HCT116 (cell line): ENCODE measurements at regions not wholly inside any gene's neighbourhood (a gene's known extent, or its start where the extent isn't known, plus 50 kb on each side); places are given as distances from the start of the nearest gene placed in this dataset.
"Not testable (repeated sequence)": the region's sequence is repeated elsewhere in the genome, so short reads cannot be mapped to it uniquely, and the experiment has no call there.

Experiments
- ATAC-seq: fragments of 200-7000 bp; cut with Tn5 transposase; 2 replicates; pipeline ENCODE4 v1.9.1; 2020; ENCODE audit warnings: mild to moderate bottlenecking, moderate library complexity
- BruUV-seq: library from RNA; stranded (reverse); fragments of 400-500 nt; replicated peaks from 2 replicates; lab custom pipeline; 2021; lab: Mats Ljungman, UMichigan
- CTCF ChIA-PET: fragments of 300-600 bp; sonication (Branson Sonifier 250); formaldehyde crosslinking; loops from one replicate; lab custom pipeline; 2021; ENCODE audit warnings: antibody characterized with exemption; lab: Charles Lee
- POLR2A ChIA-PET: fragments of 300-600, 350-600 bp; sonication (Branson Sonifier 250); formaldehyde crosslinking; loops from one replicate; lab custom pipeline; 2021; ENCODE audit warnings: antibody characterized with exemption; lab: Charles Lee
- RAD21 ChIA-PET, 2 experiments: fragments of 300-600 bp; sonication (Branson Sonifier 250); formaldehyde crosslinking; loops; one replicate each; lab custom pipeline; 2023; ENCODE audit warnings: low total read pairs in 2 of 2; ENCODE audit not compliant: uncharacterized antibody in 2 of 2, unreplicated experiment in 2 of 2, low non-redundant PET in 1 of 2; lab: Charles Lee
- DNase-seq: peaks from one replicate; pipeline ENCODE4 v3.0.0-alpha.2; 2010; ENCODE audit warnings: low read depth, low spot score
- H2AFZ ChIP-seq: fragments of 200-600 bp; shearing (Covaris generic), sonication (generic); 2 replicates; pipeline ENCODE4 v1.6.1; 2017; ENCODE audit warnings: low read depth, mixed run types, mixed read lengths, antibody characterized with exemption, low read length; ENCODE audit not compliant: poor library complexity, severe bottlenecking
- H3K27ac ChIP-seq: 2 replicates; pipeline ENCODE4 v1.5.1; 2012; ENCODE audit warnings: low read depth, low read length
- H3K27me3 ChIP-seq: fragments of 200-600 bp; sonication (generic); 2 replicates; pipeline ENCODE4 v1.6.1; 2016; ENCODE audit warnings: mixed run types, low read length, mixed read lengths; ENCODE audit not compliant: insufficient read depth
- H3K36me3 ChIP-seq, 2 experiments: fragments of 200-500 bp in 1 of 2; fragments of 200-600 bp in 1 of 2; sonication (Bioruptor generic) in 1 of 2; sonication (generic) in 1 of 2; 2 replicates each; pipeline versions ENCODE4 v1.5.1 to v1.6.1; 2014 to 2016; ENCODE audit warnings: low read length in 2 of 2, inconsistent platforms in 1 of 2, mixed read lengths in 1 of 2, mixed run types in 1 of 2; ENCODE audit not compliant: insufficient read depth in 2 of 2, control insufficient read depth in 1 of 2
- H3K4me1 ChIP-seq, 2 experiments: fragments of 200-600 bp in 1 of 2; sonication (generic) in 1 of 2; 2 replicates each; pipeline versions ENCODE4 v1.5.1 to v1.6.1; 2012 to 2017; ENCODE audit warnings: low read length in 2 of 2, inconsistent platforms in 1 of 2, mild to moderate bottlenecking in 1 of 2, mixed read lengths in 1 of 2, mixed run types in 1 of 2, moderate library complexity in 1 of 2; ENCODE audit not compliant: insufficient read depth in 2 of 2, control insufficient read depth in 1 of 2
- H3K4me2 ChIP-seq: fragments of 200-600 bp; sonication (generic); 2 replicates; pipeline ENCODE4 v1.6.1; 2017; ENCODE audit warnings: mixed run types, low read length, mixed read lengths
- H3K4me3 ChIP-seq, 2 experiments: fragments of 200-600 bp in 1 of 2; sonication (generic) in 1 of 2; replicated peaks in 1 of 2; 2 replicates each; pipeline ENCODE4 v1.5.1; 2011 to 2016; ENCODE audit warnings: low read length in 2 of 2, control low read depth in 1 of 2, low read depth in 1 of 2, mild to moderate bottlenecking in 1 of 2, mixed read lengths in 1 of 2, mixed run types in 1 of 2
- H3K79me2 ChIP-seq: fragments of 200-600 bp; sonication (generic); 2 replicates; pipeline ENCODE4 v1.6.1; 2017; ENCODE audit warnings: mild to moderate bottlenecking, mixed run types, low read length, moderate library complexity, mixed read lengths; ENCODE audit not compliant: insufficient read depth
- H3K9ac ChIP-seq: fragments of 200-600 bp; sonication (generic); 2 replicates; pipeline ENCODE4 v1.6.1; 2016; ENCODE audit warnings: low read length, mixed read lengths
- H3K9me2 ChIP-seq: fragments of 200-600 bp; sonication (generic), shearing (Covaris generic); 2 replicates; pipeline ENCODE4 v1.6.1; 2017; ENCODE audit warnings: mixed run types, mild to moderate bottlenecking, moderate library complexity; ENCODE audit not compliant: insufficient read depth
- H3K9me3 ChIP-seq, 2 experiments: fragments of 200-500 bp in 1 of 2; fragments of 200-600 bp in 1 of 2; sonication (Bioruptor generic) in 1 of 2; sonication (generic) in 1 of 2; 2 replicates each; pipeline ENCODE4 v1.6.1; 2014 to 2017; ENCODE audit warnings: low read length in 2 of 2, mixed read lengths in 2 of 2, inconsistent platforms in 1 of 2, low read depth in 1 of 2, mild to moderate bottlenecking in 1 of 2, mixed run types in 1 of 2, moderate library complexity in 1 of 2; ENCODE audit not compliant: control insufficient read depth in 1 of 2, insufficient read depth in 1 of 2
- H4K20me1 ChIP-seq: fragments of 200-600 bp; sonication (generic), shearing (Covaris generic); 2 replicates; pipeline ENCODE4 v1.6.1; 2017; ENCODE audit warnings: mixed run types, mild to moderate bottlenecking, moderate library complexity; ENCODE audit not compliant: insufficient read depth
- CBX3 ChIP-seq: IDR thresholded peaks from 2 replicates; pipeline ENCODE4 v1.6.1; 2012; ENCODE audit warnings: low read depth
- EGR1 ChIP-seq: IDR thresholded peaks from 2 replicates; pipeline ENCODE4 v1.6.1; 2012; ENCODE audit warnings: low read depth
- EZH2 ChIP-seq: fragments of 200-600 bp; sonication (generic); IDR thresholded peaks from 2 replicates; pipeline ENCODE4 v1.6.1; 2017; ENCODE audit warnings: antibody characterized with exemption, mixed run types
- EZH2phosphoT487 ChIP-seq: fragments of 200-600 bp; IDR thresholded peaks from 2 replicates; pipeline ENCODE4 v1.6.1; 2018; ENCODE audit warnings: antibody characterized with exemption, borderline replicate concordance
- RAD21 ChIP-seq: IDR thresholded peaks from 2 replicates; pipeline ENCODE4 v1.6.1; 2012; ENCODE audit warnings: low read depth, mild to moderate bottlenecking
- SP1 ChIP-seq: IDR thresholded peaks from 2 replicates; pipeline ENCODE4 v1.6.1; 2012; ENCODE audit warnings: low read depth
- intact Hi-C: fragments of 100-400 bp; cut with micrococcal nuclease; formaldehyde crosslinking; loops from 2 replicates; pipeline ENCODE4 v1.10.0; 2022
- TF ChIP-seq, protein P1 (sequence below), 3 experiments: fragments of 200-600 bp in 1 of 3; sonication (generic) in 1 of 3; IDR thresholded peaks in 2 of 3; conservative IDR thresholded peaks in 1 of 3; 2 replicates each; pipeline ENCODE4 v1.5.1; 2012 to 2017; ENCODE audit warnings: low read depth in 2 of 3, low read length in 2 of 3, antibody characterized with exemption in 1 of 3, borderline replicate concordance in 1 of 3, control low read depth in 1 of 3, mild to moderate bottlenecking in 1 of 3, mixed read lengths in 1 of 3, mixed run types in 1 of 3, moderate library complexity in 1 of 3; ENCODE audit not compliant: insufficient read depth in 1 of 3

DNA sequence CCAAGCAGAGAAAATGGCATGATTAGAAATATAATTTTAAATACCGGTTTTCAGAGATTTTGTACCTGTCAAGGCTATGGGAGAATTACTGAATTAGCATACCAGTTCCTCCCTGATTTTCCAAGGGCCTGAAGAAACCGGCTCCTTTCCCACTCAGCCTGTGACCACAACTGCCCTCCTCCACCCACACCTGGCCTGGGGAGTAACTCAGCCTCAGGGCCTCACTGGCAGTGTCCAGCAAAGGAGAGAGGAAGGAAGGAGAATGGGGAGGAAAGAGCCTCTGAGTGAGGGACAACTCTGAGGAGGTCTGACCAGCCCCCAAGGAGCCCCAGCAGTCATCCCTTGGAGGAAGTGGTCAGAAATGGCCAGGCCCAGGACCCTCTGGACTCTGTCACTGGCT lies 98.0 kb upstream of the LYZL2 start:
- no peaks in the 10 kb centered on the region for H3K79me2 ChIP-seq
- no peaks in the 10 kb centered on the region for H3K36me3 ChIP-seq
- no peaks in the 10 kb centered on the region for H3K27me3 ChIP-seq
- H3K4me1 ChIP-seq: no peaks in the 10 kb centered on the region
- H3K4me3 ChIP-seq: no peak overlapping the region
- H3K9me3 ChIP-seq: no peaks in the 10 kb centered on the region
- RAD21 ChIA-PET: no interaction called here
- no peaks in the 10 kb centered on the region for H3K9me2 ChIP-seq
- H3K4me2 ChIP-seq: no peak overlapping the region
- POLR2A ChIA-PET: no interaction called here
- no peak overlapping the region for H3K27ac ChIP-seq
- CTCF ChIA-PET: no interaction called here
- BruUV-seq: no TSS peak
- intact Hi-C loops: loop anchor here (10.0 kb wide), 3 partner anchors 737 to 1477 kb away; no protein-coding TSS in a partner anchor
- no peak for DNase-seq
- no peak overlapping the region for H3K9ac ChIP-seq
- TF ChIP-seq EGR1 (no peak), EZH2 (no peak), CBX3 (no peak), SP1 (no peak), EZH2phosphoT487 (no peak)
- no peaks in the 10 kb centered on the region for H4K20me1 ChIP-seq
- H2AFZ ChIP-seq: no peak overlapping the region
- no peak for ATAC-seq

DNA sequence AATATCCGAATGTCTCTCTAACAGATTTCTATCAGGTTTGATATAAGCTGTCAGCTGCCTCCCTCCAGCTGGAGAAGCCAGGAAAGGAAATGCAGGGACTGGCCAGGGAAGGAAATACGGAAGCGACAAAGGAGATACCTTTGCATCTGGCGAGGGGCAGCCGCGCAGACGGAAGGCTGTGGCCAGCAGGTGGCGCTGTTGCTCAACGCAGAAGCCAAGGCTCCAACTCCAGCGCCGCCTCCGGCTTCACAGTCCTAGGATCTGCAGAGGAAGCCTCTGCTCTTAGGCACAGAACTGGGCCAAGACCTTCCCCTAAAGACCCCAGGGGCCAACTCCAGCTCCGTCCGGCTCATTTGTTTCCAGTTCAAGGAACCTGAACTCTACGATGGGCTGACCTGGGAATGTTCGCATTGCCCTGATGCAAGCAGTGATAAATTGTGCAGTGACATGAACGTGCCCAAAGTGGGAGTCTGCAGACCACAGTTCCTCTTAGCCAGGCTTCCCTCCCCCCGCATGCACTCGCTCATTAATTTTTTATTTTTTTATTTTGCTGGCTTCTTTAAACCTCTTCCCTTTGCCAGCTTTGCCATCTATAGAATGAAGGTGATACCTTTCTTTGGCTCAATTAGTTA lies 97.3 kb upstream of the LYZL2 start:
- CTCF ChIA-PET, H3K36me3 ChIP-seq, H3K4me2 ChIP-seq, H3K9me2 ChIP-seq, H3K27me3 ChIP-seq, H3K27ac ChIP-seq, H3K79me2 ChIP-seq, RAD21 ChIA-PET, H3K4me1 ChIP-seq, H4K20me1 ChIP-seq, H3K4me3 ChIP-seq, BruUV-seq, H3K9me3 ChIP-seq, H3K9ac ChIP-seq, POLR2A ChIA-PET: not testable (repeated sequence)
- intact Hi-C loops: loop anchor here (10.0 kb wide), 3 partner anchors 738 to 1478 kb away; no protein-coding TSS in a partner anchor
- ATAC-seq (peak; percentile 99), DNase-seq (peak; percentile 54)
- TF ChIP-seq, protein P1, sequence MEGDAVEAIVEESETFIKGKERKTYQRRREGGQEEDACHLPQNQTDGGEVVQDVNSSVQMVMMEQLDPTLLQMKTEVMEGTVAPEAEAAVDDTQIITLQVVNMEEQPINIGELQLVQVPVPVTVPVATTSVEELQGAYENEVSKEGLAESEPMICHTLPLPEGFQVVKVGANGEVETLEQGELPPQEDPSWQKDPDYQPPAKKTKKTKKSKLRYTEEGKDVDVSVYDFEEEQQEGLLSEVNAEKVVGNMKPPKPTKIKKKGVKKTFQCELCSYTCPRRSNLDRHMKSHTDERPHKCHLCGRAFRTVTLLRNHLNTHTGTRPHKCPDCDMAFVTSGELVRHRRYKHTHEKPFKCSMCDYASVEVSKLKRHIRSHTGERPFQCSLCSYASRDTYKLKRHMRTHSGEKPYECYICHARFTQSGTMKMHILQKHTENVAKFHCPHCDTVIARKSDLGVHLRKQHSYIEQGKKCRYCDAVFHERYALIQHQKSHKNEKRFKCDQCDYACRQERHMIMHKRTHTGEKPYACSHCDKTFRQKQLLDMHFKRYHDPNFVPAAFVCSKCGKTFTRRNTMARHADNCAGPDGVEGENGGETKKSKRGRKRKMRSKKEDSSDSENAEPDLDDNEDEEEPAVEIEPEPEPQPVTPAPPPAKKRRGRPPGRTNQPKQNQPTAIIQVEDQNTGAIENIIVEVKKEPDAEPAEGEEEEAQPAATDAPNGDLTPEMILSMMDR (IDR thresholded peaks at IDR 0.05 in 2 of 3, conservative IDR thresholded peaks at IDR 0.05 in 1 of 3; ENCODE audit: borderline replicate concordance in 1 of 3, insufficient read depth in 1 of 3, low read depth in 2 of 3, low read length in 2 of 3): peak; percentile 62 to 75 (median 65)
- TF ChIP-seq RAD21: peak; percentile 72
- H2AFZ ChIP-seq: peak overlapping the region; percentile 61
